ENCODE measurements at regions not wholly inside any gene's neighbourhood (a gene's known extent, or its start where the extent isn't known, plus 50 kb on each side); places are given as distances from the start of the nearest gene placed in this dataset.

DNA sequence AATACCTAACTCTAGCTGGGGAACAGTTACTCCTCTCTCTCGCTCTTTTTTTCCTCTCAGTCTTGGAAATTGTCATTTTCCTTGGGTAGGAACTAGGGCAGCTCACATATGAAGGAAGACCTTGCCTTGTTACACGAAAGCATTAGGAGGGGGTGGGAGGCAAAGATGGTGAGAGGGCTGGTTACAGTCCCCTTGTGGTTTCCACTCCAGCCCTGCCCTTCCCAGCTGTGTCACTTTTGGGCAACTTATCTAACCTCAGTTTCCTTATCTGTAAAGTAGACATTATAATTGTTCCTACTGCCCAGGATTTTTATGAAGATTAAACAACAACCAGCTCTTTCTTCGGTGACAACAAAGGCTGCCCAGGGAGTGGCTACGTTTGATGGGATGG lies 196.2 kb upstream of the CLINT1 start:
- intact Hi-C loops (cut with DNase I): no loop called here
- no peak overlapping the region for H3K27ac ChIP-seq
- TF ChIP-seq, protein P1, sequence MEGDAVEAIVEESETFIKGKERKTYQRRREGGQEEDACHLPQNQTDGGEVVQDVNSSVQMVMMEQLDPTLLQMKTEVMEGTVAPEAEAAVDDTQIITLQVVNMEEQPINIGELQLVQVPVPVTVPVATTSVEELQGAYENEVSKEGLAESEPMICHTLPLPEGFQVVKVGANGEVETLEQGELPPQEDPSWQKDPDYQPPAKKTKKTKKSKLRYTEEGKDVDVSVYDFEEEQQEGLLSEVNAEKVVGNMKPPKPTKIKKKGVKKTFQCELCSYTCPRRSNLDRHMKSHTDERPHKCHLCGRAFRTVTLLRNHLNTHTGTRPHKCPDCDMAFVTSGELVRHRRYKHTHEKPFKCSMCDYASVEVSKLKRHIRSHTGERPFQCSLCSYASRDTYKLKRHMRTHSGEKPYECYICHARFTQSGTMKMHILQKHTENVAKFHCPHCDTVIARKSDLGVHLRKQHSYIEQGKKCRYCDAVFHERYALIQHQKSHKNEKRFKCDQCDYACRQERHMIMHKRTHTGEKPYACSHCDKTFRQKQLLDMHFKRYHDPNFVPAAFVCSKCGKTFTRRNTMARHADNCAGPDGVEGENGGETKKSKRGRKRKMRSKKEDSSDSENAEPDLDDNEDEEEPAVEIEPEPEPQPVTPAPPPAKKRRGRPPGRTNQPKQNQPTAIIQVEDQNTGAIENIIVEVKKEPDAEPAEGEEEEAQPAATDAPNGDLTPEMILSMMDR (IDR thresholded peaks at IDR 0.05): no peak
- no peaks in the 10 kb centered on the region for H3K9me3 ChIP-seq
- ATAC-seq (no peak), DNase-seq (no peak)
- H3K4me1 ChIP-seq: no peaks in the 10 kb centered on the region
- peaks cover 4% of the 10 kb centered on the region for H3K27me3 ChIP-seq (ENCODE audit: low read depth)
- H3K4me3 ChIP-seq: no peak overlapping the region
- H3K36me3 ChIP-seq: no peaks in the 10 kb centered on the region

DNA sequence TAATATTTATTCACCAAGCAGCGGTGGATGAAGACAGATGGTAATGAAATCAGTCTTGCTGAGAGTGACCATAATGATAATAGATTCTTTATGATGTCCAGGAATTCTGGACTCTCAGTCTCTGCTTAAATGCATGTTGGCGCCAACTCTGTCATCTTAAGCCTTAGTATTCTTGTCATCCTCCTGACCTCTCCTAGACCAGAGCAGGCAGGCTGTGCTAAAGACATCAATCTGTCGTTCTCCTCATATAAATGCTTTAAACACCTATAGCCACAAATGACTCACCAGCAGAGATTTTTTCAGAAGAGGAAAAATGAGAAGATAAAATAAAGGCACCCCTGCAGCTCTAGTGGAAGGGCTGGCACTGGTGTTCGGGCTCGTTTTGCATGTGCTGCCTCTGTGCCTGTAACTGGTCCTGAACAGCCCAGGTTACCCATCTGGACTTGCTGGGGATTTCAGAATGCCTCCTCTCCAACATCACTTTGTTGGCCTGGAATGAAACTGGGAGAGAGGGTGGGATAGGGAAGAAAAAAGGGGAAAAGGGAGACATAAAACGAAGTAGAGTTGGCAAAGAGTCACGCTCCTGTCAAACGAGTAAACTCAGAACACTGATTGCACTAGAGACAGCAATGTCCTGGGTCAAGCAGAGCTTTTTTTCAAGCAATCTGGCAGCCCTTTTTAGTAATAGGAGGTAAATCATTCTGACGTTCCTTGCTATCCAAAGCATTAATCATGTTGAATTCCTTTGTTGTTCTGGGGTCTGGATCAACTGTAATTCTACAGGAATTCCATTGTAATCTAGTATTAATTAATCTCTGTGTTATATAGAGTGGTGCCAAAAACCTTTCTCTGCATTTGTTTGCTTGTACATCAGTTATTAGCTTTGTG lies 195.5 kb upstream of the CLINT1 start:
- no peaks in the 10 kb centered on the region for H3K4me1 ChIP-seq
- H3K36me3 ChIP-seq: no peaks in the 10 kb centered on the region
- no peak overlapping the region for H3K27ac ChIP-seq
- TF ChIP-seq, protein P1 (IDR thresholded peaks at IDR 0.05): no peak
- no peak overlapping the region for H3K4me3 ChIP-seq
- ATAC-seq (no peak), DNase-seq (no peak)
- H3K27me3 ChIP-seq (ENCODE audit: low read depth): peaks cover 4% of the 10 kb centered on the region
- intact Hi-C loops (cut with DNase I): no loop called here
- no peaks in the 10 kb centered on the region for H3K9me3 ChIP-seq

DNA sequence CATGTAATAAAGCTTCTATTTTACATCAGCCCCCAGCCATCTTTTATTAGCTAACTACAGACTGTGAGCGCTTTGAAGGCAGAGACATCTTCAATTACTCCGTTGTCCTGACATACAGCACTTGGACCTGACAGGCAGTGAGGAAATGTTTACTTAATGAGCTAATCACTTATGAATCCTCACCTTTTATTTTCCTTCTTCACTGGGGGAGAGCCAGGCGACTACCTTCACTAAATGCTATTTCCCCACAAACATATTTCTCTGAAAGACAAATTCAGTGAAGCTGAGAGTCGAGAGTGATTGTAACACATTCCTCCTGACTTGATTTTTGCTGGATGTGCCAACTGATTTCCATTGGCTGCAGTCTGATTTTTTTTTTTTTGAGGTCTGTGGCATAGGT lies 192.1 kb upstream of the CLINT1 start:
- Histone ChIP-seq H3K36me3 (no peaks in the 10 kb centered on the region), H3K4me3 (no peak overlapping the region), H3K27me3 (ENCODE audit: low read depth) (no peaks in the 10 kb centered on the region), H3K4me1 (no peaks in the 10 kb centered on the region), H3K27ac (no peak overlapping the region), H3K9me3 (no peaks in the 10 kb centered on the region)
- ATAC-seq (no peak), DNase-seq (no peak)
- intact Hi-C loops (cut with DNase I): no loop called here
- TF ChIP-seq, protein P1 (IDR thresholded peaks at IDR 0.05): no peak

DNA sequence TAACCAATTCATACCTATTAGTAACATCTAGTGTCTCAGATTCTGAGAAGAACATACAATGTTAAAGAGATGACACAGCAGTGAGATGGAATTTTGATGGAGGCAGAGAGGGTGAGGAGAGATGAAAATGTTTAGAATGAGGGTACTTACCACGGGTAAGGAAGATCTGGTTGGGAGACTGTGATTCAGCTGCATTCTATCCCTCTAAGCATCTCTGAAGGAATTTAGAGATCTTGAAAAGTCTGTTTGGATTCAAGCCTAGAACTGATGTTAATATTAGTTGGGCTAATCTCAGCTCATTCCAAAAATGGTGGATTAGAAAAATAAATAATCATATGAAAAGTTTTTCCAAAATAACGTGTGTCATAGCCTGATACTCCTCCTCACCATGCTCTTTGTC lies 191.5 kb upstream of the CLINT1 start:
- intact Hi-C loops (cut with DNase I): no loop called here
- no peaks in the 10 kb centered on the region for H3K27me3 ChIP-seq (ENCODE audit: low read depth)
- H3K4me3 ChIP-seq: no peak overlapping the region
- TF ChIP-seq, protein P1 (IDR thresholded peaks at IDR 0.05): no peak
- no peaks in the 10 kb centered on the region for H3K36me3 ChIP-seq
- H3K27ac ChIP-seq: no peak overlapping the region
- DNase-seq (no peak), ATAC-seq (no peak)
- no peaks in the 10 kb centered on the region for H3K9me3 ChIP-seq
- H3K4me1 ChIP-seq: no peaks in the 10 kb centered on the region

DNA sequence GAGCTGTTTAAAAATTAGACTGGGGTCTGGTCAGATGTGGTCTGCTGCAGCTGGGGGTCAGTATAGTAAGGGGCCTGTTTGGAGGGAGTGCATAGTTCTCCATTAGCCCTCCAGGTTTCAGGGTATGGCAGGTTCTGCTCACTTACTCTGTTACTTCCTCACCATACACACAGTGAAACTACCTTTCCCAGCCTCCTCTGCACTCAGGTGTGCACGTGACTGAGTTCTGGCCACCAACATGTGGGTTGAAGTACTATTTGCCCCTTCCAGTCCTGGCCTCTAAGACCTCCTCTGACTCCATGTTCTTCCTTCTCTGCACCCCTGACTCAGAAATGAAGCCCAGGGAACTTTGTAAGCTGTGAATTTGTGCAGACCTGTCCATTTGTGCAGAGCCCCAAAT lies 190.5 kb upstream of the CLINT1 start:
- no peak for DNase-seq
- Histone ChIP-seq H3K27me3 (ENCODE audit: low read depth) (no peaks in the 10 kb centered on the region), H3K9me3 (no peaks in the 10 kb centered on the region), H3K4me1 (no peaks in the 10 kb centered on the region), H3K27ac (no peak overlapping the region), H3K4me3 (no peak overlapping the region), H3K36me3 (no peaks in the 10 kb centered on the region)
- TF ChIP-seq, protein P1 (IDR thresholded peaks at IDR 0.05): no peak
- intact Hi-C loops (cut with DNase I): no loop called here
- ATAC-seq: peak in 1 of 2 donors; percentile 29
